ENCODE measurements at regions not wholly inside any gene's neighbourhood (a gene's known extent, or its start where the extent isn't known, plus 50 kb on each side); places are given as distances from the start of the nearest gene placed in this dataset.

DNA sequence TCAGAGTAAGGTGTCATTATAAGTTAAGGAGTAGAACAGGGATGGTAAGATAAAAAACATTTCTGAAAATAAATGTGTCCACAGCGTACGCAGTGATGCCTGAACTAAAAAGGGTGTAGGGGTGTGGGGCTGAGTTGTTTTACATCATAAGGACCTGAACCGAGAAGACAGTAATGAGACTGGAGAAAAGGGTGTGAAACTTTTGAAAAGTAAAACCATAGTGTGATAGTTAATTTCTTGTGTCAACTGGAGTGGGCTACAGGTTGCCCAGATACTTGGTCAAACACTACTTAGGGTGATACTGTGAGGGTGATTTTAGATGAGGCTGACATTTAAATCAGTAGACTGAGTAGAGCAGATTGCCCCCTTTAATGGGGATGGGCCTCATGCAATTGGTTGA lies 169.0 kb upstream of the PRPS1L1 start:
- H3K36me3 Mint-ChIP-seq (ENCODE audit: low read depth, unreplicated experiment): no peaks in the 10 kb centered on the region
- TF ChIP-seq EZH2 (IDR thresholded peaks at IDR 0.05; ENCODE audit: insufficient read depth, low read length): no peak
- TF ChIP-seq CTCF (IDR thresholded peaks at IDR 0.05; ENCODE audit: insufficient read depth, low read depth, low read length): no peak
- no peak overlapping the region for H3K27ac ChIP-seq (ENCODE audit: low read depth, low read length)
- no peaks in the 10 kb centered on the region for H3K79me2 ChIP-seq (ENCODE audit: insufficient read depth, low read length)
- H3K27me3 ChIP-seq (ENCODE audit: insufficient read depth, low read length): no peaks in the 10 kb centered on the region
- H3K36me3 ChIP-seq (ENCODE audit: insufficient read depth, low read length): no peaks in the 10 kb centered on the region
- FAIRE-seq (peak; percentile 39), DNase-seq (ENCODE audit: low read depth) (no peak)
- no peaks in the 10 kb centered on the region for H3K9me3 Mint-ChIP-seq (ENCODE audit: unreplicated experiment)
- H2AFZ ChIP-seq (ENCODE audit: low read depth, low read length): no peak overlapping the region
- H3K27ac Mint-ChIP-seq (ENCODE audit: unreplicated experiment): no peak overlapping the region
- no peak overlapping the region for H3K9ac ChIP-seq (ENCODE audit: low read length)
- H4K20me1 ChIP-seq (ENCODE audit: insufficient read depth, low read length): no peaks in the 10 kb centered on the region
- no peak overlapping the region for H3K4me3 Mint-ChIP-seq (ENCODE audit: unreplicated experiment)
- H3K27me3 Mint-ChIP-seq (ENCODE audit: low read depth, unreplicated experiment): no peaks in the 10 kb centered on the region
- no peak overlapping the region for H3K4me3 ChIP-seq (ENCODE audit: insufficient read depth, low read depth, low read length)
- H3K4me2 ChIP-seq (ENCODE audit: low read length): no peak overlapping the region
- H3K4me1 Mint-ChIP-seq (ENCODE audit: low read depth, unreplicated experiment): no peaks in the 10 kb centered on the region
- no peaks in the 10 kb centered on the region for H3K9me3 ChIP-seq (ENCODE audit: insufficient read depth, low read depth, low read length)
- H3K4me1 ChIP-seq (ENCODE audit: insufficient read depth, low read length): no peaks in the 10 kb centered on the region

DNA sequence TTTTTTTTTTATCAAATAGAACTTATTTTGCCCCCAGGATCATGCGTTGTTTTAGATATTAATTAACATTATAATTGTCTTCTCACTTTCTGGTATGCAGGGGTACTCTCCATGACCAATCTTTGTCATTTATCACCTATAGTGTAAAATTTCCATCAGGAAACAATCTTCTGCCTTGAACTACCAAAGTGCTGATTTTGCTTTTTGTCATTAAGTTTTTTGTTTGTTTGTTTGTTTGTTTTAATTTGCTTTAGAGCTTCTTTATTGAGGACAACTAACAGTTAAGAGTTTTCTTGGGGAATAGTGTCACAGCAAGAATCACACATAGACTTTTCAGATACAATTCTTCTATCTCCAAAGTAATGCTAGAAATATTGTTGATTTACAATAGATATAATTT lies 171.2 kb upstream of the PRPS1L1 start:
- Histone ChIP-seq H3K4me3 (ENCODE audit: insufficient read depth, low read depth, low read length) (no peak overlapping the region), H3K4me1 (ENCODE audit: insufficient read depth, low read length) (no peaks in the 10 kb centered on the region), H3K36me3 (ENCODE audit: insufficient read depth, low read length) (no peaks in the 10 kb centered on the region), H3K9me3 (ENCODE audit: insufficient read depth, low read depth, low read length) (no peaks in the 10 kb centered on the region), H3K4me2 (ENCODE audit: low read length) (no peak overlapping the region), H2AFZ (ENCODE audit: low read depth, low read length) (no peak overlapping the region), H3K79me2 (ENCODE audit: insufficient read depth, low read length) (no peaks in the 10 kb centered on the region), H3K27ac (ENCODE audit: low read depth, low read length) (no peak overlapping the region), H3K27me3 (ENCODE audit: insufficient read depth, low read length) (no peaks in the 10 kb centered on the region), H4K20me1 (ENCODE audit: insufficient read depth, low read length) (no peaks in the 10 kb centered on the region), H3K9ac (ENCODE audit: low read length) (no peak overlapping the region)
- FAIRE-seq (no peak), DNase-seq (ENCODE audit: low read depth) (no peak)
- TF ChIP-seq CTCF (IDR thresholded peaks at IDR 0.05; ENCODE audit: insufficient read depth, low read depth, low read length) (no peak), EZH2 (IDR thresholded peaks at IDR 0.05; ENCODE audit: insufficient read depth, low read length) (no peak)
- no peaks in the 10 kb centered on the region for H3K27me3 Mint-ChIP-seq (ENCODE audit: low read depth, unreplicated experiment)
- no peaks in the 10 kb centered on the region for H3K36me3 Mint-ChIP-seq (ENCODE audit: low read depth, unreplicated experiment)
- no peaks in the 10 kb centered on the region for H3K4me1 Mint-ChIP-seq (ENCODE audit: low read depth, unreplicated experiment)
- H3K9me3 Mint-ChIP-seq (ENCODE audit: unreplicated experiment): no peaks in the 10 kb centered on the region
- no peak overlapping the region for H3K27ac Mint-ChIP-seq (ENCODE audit: unreplicated experiment)
- H3K4me3 Mint-ChIP-seq (ENCODE audit: unreplicated experiment): no peak overlapping the region

GRCh38 chr7:18200266-18200665 lies 172.6 kb upstream of the PRPS1L1 start:
- H3K27ac ChIP-seq (ENCODE audit: low read depth, low read length): no peak overlapping the region
- no peaks in the 10 kb centered on the region for H4K20me1 ChIP-seq (ENCODE audit: insufficient read depth, low read length)
- Mint-ChIP-seq H3K4me3 (ENCODE audit: unreplicated experiment) (no peak overlapping the region), H3K27me3 (ENCODE audit: low read depth, unreplicated experiment) (no peaks in the 10 kb centered on the region), H3K36me3 (ENCODE audit: low read depth, unreplicated experiment) (no peaks in the 10 kb centered on the region), H3K4me1 (ENCODE audit: low read depth, unreplicated experiment) (no peaks in the 10 kb centered on the region), H3K9me3 (ENCODE audit: unreplicated experiment) (no peaks in the 10 kb centered on the region), H3K27ac (ENCODE audit: unreplicated experiment) (no peak overlapping the region)
- no peak overlapping the region for H3K4me3 ChIP-seq (ENCODE audit: insufficient read depth, low read depth, low read length)
- no peak overlapping the region for H3K9ac ChIP-seq (ENCODE audit: low read length)
- H3K9me3 ChIP-seq (ENCODE audit: insufficient read depth, low read depth, low read length): no peaks in the 10 kb centered on the region
- no peaks in the 10 kb centered on the region for H3K36me3 ChIP-seq (ENCODE audit: insufficient read depth, low read length)
- no peaks in the 10 kb centered on the region for H3K4me1 ChIP-seq (ENCODE audit: insufficient read depth, low read length)
- FAIRE-seq (no peak), DNase-seq (ENCODE audit: low read depth) (no peak)
- H2AFZ ChIP-seq (ENCODE audit: low read depth, low read length): no peak overlapping the region
- no peaks in the 10 kb centered on the region for H3K27me3 ChIP-seq (ENCODE audit: insufficient read depth, low read length)
- H3K4me2 ChIP-seq (ENCODE audit: low read length): no peak overlapping the region
- TF ChIP-seq EZH2 (IDR thresholded peaks at IDR 0.05; ENCODE audit: insufficient read depth, low read length) (no peak), CTCF (IDR thresholded peaks at IDR 0.05; ENCODE audit: insufficient read depth, low read depth, low read length) (no peak)
- H3K79me2 ChIP-seq (ENCODE audit: insufficient read depth, low read length): no peaks in the 10 kb centered on the region

All from astrocyte (in vitro differentiated cells and primary cell).